Neural cell (in vitro differentiated cells): ENCODE measurements at regions not wholly inside any gene's neighbourhood (a gene's known extent, or its start where the extent isn't known, plus 50 kb on each side); places are given as distances from the start of the nearest gene placed in this dataset.

Experiments
- H2AFZ ChIP-seq: fragments of 200-600, 300-800 bp; sonication (generic), shearing (Covaris generic); 2 replicates; pipeline ENCODE4 v1.6.0; 2014; ENCODE audit warnings: low read depth, mild to moderate bottlenecking, antibody characterized with exemption, low read length, moderate library complexity
- H3F3A ChIP-seq: fragments of 200-600 bp; shearing (Covaris generic); 2 replicates; pipeline ENCODE4 v1.6.1; 2016; ENCODE audit warnings: mild to moderate bottlenecking, moderate library complexity, mixed read lengths, antibody characterized with exemption, low read length; ENCODE audit not compliant: insufficient read depth, poor library complexity, severe bottlenecking
- H3K27ac ChIP-seq: fragments of 200-600, 300-800 bp; sonication (generic), shearing (Covaris generic); 2 replicates; pipeline ENCODE4 v1.5.1; 2014; ENCODE audit warnings: mild to moderate bottlenecking, low read length, moderate library complexity
- H3K27me3 ChIP-seq: fragments of 300-800, 200-600 bp; sonication (generic), shearing (Covaris generic); 2 replicates; pipeline ENCODE4 v1.6.0; 2014; ENCODE audit warnings: mild to moderate bottlenecking, low read depth, low read length, moderate library complexity; ENCODE audit not compliant: insufficient read depth
- H3K36me3 ChIP-seq: fragments of 300-800, 200-600 bp; sonication (generic), shearing (Covaris generic); 2 replicates; pipeline ENCODE4 v1.5.1; 2014; ENCODE audit warnings: mild to moderate bottlenecking, antibody characterized with exemption, low read length, moderate library complexity; ENCODE audit not compliant: insufficient read depth
- H3K4me2 ChIP-seq: fragments of 300-800, 200-600 bp; sonication (generic), shearing (Covaris generic); 2 replicates; pipeline ENCODE4 v1.6.0; 2014; ENCODE audit warnings: mild to moderate bottlenecking, low read length
- H3K4me3 ChIP-seq: fragments of 300-800, 200-600 bp; sonication (generic), shearing (Covaris generic); 2 replicates; pipeline ENCODE4 v1.5.1; 2014; ENCODE audit warnings: mild to moderate bottlenecking, low read length, moderate library complexity
- H3K79me2 ChIP-seq: fragments of 200-600 bp; shearing (Covaris generic); replicated peaks from 2 replicates; pipeline ENCODE4 v1.6.0; 2014; ENCODE audit warnings: mild to moderate bottlenecking, low read length, moderate library complexity; ENCODE audit not compliant: insufficient read depth
- H3K9ac ChIP-seq: fragments of 300-800, 200-600 bp; sonication (generic), shearing (Covaris generic); 2 replicates; pipeline ENCODE4 v1.6.1; 2016; ENCODE audit warnings: mild to moderate bottlenecking, low read length, mixed read lengths
- H3K9me2 ChIP-seq: fragments of 200-600 bp; shearing (Covaris generic); 2 replicates; pipeline ENCODE4 v1.6.1; 2016; ENCODE audit warnings: mild to moderate bottlenecking, low read length, mixed read lengths; ENCODE audit not compliant: insufficient read depth
- H3K9me3 ChIP-seq: fragments of 200-600, 300-800 bp; sonication (generic), shearing (Covaris generic); 2 replicates; pipeline ENCODE4 v1.6.1; 2016; ENCODE audit warnings: mild to moderate bottlenecking, mixed run types, low read length, moderate library complexity, mixed read lengths
- H4K20me1 ChIP-seq: fragments of 200-600 bp; shearing (Covaris generic); 2 replicates; pipeline ENCODE4 v1.6.1; 2016; ENCODE audit warnings: mild to moderate bottlenecking, mixed run types; ENCODE audit not compliant: insufficient read depth
- CTCF ChIP-seq: fragments of 450-650 bp; IDR thresholded peaks from 2 replicates; pipeline ENCODE4 v1.5.1; 2014; ENCODE audit warnings: antibody characterized with exemption, mild to moderate bottlenecking, moderate library complexity; ENCODE audit not compliant: poor library complexity, severe bottlenecking
- EP300 ChIP-seq: fragments of 450-650 bp; conservative IDR thresholded peaks from 2 replicates; pipeline ENCODE4 v1.6.1; 2014; ENCODE audit warnings: antibody characterized with exemption, mild to moderate bottlenecking, moderate library complexity; ENCODE audit not compliant: poor library complexity, severe bottlenecking
- EZH2 ChIP-seq: fragments of 200-600, 300-800 bp; shearing (Covaris generic), sonication (generic); IDR thresholded peaks from 2 replicates; pipeline ENCODE4 v1.6.1; 2014; ENCODE audit warnings: antibody characterized with exemption, low read length, borderline replicate concordance, mild to moderate bottlenecking; ENCODE audit not compliant: insufficient read depth, poor library complexity, severe bottlenecking
- MXI1 ChIP-seq: fragments of 450-650 bp; conservative IDR thresholded peaks from 2 replicates; pipeline ENCODE4 v1.6.1; 2014; ENCODE audit warnings: antibody characterized with exemption, mild to moderate bottlenecking; ENCODE audit not compliant: poor library complexity, severe bottlenecking
- POLR2AphosphoS5 ChIP-seq: IDR thresholded peaks from 2 replicates; pipeline ENCODE4 v1.6.1; 2012
- RAD21 ChIP-seq: fragments of 450-650 bp; conservative IDR thresholded peaks from 2 replicates; pipeline ENCODE4 v1.6.1; 2014; ENCODE audit warnings: antibody characterized with exemption, mild to moderate bottlenecking, moderate library complexity
- REST ChIP-seq: IDR thresholded peaks from 2 replicates; pipeline ENCODE4 v1.6.1; 2012; ENCODE audit warnings: borderline replicate concordance
- SMC3 ChIP-seq: fragments of 450-650 bp; conservative IDR thresholded peaks from 2 replicates; pipeline ENCODE4 v1.6.1; 2014; ENCODE audit warnings: antibody characterized with exemption, mild to moderate bottlenecking, moderate library complexity; ENCODE audit not compliant: poor library complexity
- TAF1 ChIP-seq: IDR thresholded peaks from 2 replicates; pipeline ENCODE4 v1.6.1; 2012; ENCODE audit warnings: low read depth

GRCh38 chr12:105616971-105617540 lies 286.6 kb downstream of the C12orf75 start:
- Histone ChIP-seq H3F3A (no peaks in the 10 kb centered on the region), H3K27me3 (no peaks in the 10 kb centered on the region), H4K20me1 (no peaks in the 10 kb centered on the region), H3K4me3 (no peak overlapping the region), H3K9me3 (no peaks in the 10 kb centered on the region), H2AFZ (no peak overlapping the region), H3K36me3 (no peaks in the 10 kb centered on the region), H3K9ac (no peak overlapping the region), H3K4me2 (no peak overlapping the region), H3K27ac (no peak overlapping the region), H3K9me2 (no peaks in the 10 kb centered on the region), H3K79me2 (no peaks in the 10 kb centered on the region)
- no peak for TF ChIP-seq EP300
- TF ChIP-seq SMC3 = no peak
- TF ChIP-seq REST = no peak
- no peak for TF ChIP-seq POLR2AphosphoS5
- TF ChIP-seq TAF1 = no peak
- no peak for TF ChIP-seq EZH2

GRCh38 chr12:105622220-105622619 lies 291.7 kb downstream of the C12orf75 start:
- H3F3A ChIP-seq = no peaks in the 10 kb centered on the region
- H3K27ac ChIP-seq = no peak overlapping the region
- H3K4me2 ChIP-seq = no peak overlapping the region
- H3K9ac ChIP-seq = no peak overlapping the region
- no peaks in the 10 kb centered on the region for H4K20me1 ChIP-seq
- H2AFZ ChIP-seq = no peak overlapping the region
- H3K27me3 ChIP-seq = no peaks in the 10 kb centered on the region
- no peak overlapping the region for H3K4me3 ChIP-seq
- TF ChIP-seq EP300 (no peak), RAD21 (no peak), MXI1 (no peak)
- H3K9me3 ChIP-seq = no peaks in the 10 kb centered on the region
- no peaks in the 10 kb centered on the region for H3K9me2 ChIP-seq
- H3K36me3 ChIP-seq = no peaks in the 10 kb centered on the region
- H3K79me2 ChIP-seq = no peaks in the 10 kb centered on the region

- Histone ChIP-seq H3K27ac (no peak overlapping the region), H2AFZ (no peak overlapping the region), H3K79me2 (no peaks in the 10 kb centered on the region), H3K36me3 (no peaks in the 10 kb centered on the region), H3K9me2 (no peaks in the 10 kb centered on the region), H3K27me3 (no peaks in the 10 kb centered on the region), H4K20me1 (no peaks in the 10 kb centered on the region), H3K9ac (no peak overlapping the region), H3K4me3 (no peak overlapping the region), H3K9me3 (no peaks in the 10 kb centered on the region), H3K4me2 (no peak overlapping the region), H3F3A (no peaks in the 10 kb centered on the region)
- TF ChIP-seq TAF1 = no peak
- no peak for TF ChIP-seq REST
- TF ChIP-seq CTCF = no peak
- no peak for TF ChIP-seq EZH2
- TF ChIP-seq EP300 = no peak
- TF ChIP-seq MXI1 = no peak
- TF ChIP-seq SMC3 = no peak
- no peak for TF ChIP-seq RAD21
- no peak for TF ChIP-seq POLR2AphosphoS5
Observed at GRCh38 chr12:105622846-105623736, 292.6 kb downstream of the C12orf75 start.
